ENCODE measurements at regions not wholly inside any gene's neighbourhood (a gene's known extent, or its start where the extent isn't known, plus 50 kb on each side); places are given as distances from the start of the nearest gene placed in this dataset.

GRCh38 chr4:176902710-176903323, 110.1 kb upstream of the VEGFC start:
- no peaks in the 10 kb centered on the region for H3K4me1 Mint-ChIP-seq
- H3K27me3 Mint-ChIP-seq (ENCODE audit: low read depth, poor library complexity), result no peaks in the 10 kb centered on the region
- no peak for TF ChIP-seq CTCF (IDR thresholded peaks at IDR 0.05)
- H3K36me3 Mint-ChIP-seq (ENCODE audit: low read depth), result no peaks in the 10 kb centered on the region
- no peak overlapping the region for H3K27ac Mint-ChIP-seq
- H3K4me3 Mint-ChIP-seq, result no peak overlapping the region
- H3K9me3 Mint-ChIP-seq, result no peaks in the 10 kb centered on the region
- DNase-seq, result no peak

GRCh38 chr4:176906709-176907108, 114.0 kb upstream of the VEGFC start:
- Mint-ChIP-seq H3K4me3 (no peak overlapping the region), H3K27ac (no peak overlapping the region), H3K9me3 (no peaks in the 10 kb centered on the region), H3K4me1 (no peaks in the 10 kb centered on the region), H3K36me3 (ENCODE audit: low read depth) (no peaks in the 10 kb centered on the region), H3K27me3 (ENCODE audit: low read depth, poor library complexity) (no peaks in the 10 kb centered on the region)
- TF ChIP-seq CTCF (IDR thresholded peaks at IDR 0.05), result no peak
- DNase-seq, result no peak

GRCh38 chr4:176910646-176911045, 117.9 kb upstream of the VEGFC start:
- TF ChIP-seq CTCF (IDR thresholded peaks at IDR 0.05), result no peak
- Mint-ChIP-seq H3K4me3 (no peak overlapping the region), H3K27me3 (ENCODE audit: low read depth, poor library complexity) (peaks cover 3% of the 10 kb centered on the region), H3K36me3 (ENCODE audit: low read depth) (no peaks in the 10 kb centered on the region), H3K9me3 (peaks cover 23% of the 10 kb centered on the region), H3K4me1 (no peaks in the 10 kb centered on the region), H3K27ac (no peak overlapping the region)
- no peak for DNase-seq

DNA sequence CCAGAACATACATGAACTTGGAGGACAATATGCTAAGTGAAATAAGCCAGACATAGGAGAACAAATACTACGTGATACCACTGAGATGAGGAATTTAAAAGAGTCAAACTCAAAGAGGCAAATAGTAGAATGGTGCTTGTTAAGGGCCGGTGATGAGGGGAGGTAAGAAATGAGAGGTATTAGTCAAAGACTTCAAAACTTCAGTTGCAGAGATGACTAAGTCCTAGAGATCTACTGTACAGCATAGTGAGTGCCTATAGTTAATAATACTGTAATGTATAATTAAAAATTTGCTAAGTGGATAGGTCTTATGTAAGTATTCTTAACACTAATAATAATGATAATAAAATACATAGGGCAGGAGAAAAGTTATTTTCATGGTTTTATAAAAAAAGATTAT, 126.9 kb upstream of the VEGFC start:
- H3K9me3 Mint-ChIP-seq, result peaks cover 17% of the 10 kb centered on the region
- H3K36me3 Mint-ChIP-seq (ENCODE audit: low read depth), result no peaks in the 10 kb centered on the region
- no peak overlapping the region for H3K4me3 Mint-ChIP-seq
- no peak for DNase-seq
- TF ChIP-seq CTCF (IDR thresholded peaks at IDR 0.05), result no peak
- H3K4me1 Mint-ChIP-seq, result no peaks in the 10 kb centered on the region
- no peaks in the 10 kb centered on the region for H3K27me3 Mint-ChIP-seq (ENCODE audit: low read depth, poor library complexity)
- H3K27ac Mint-ChIP-seq, result no peak overlapping the region

- peaks cover 7% of the 10 kb centered on the region for H3K9me3 Mint-ChIP-seq
- no peaks in the 10 kb centered on the region for H3K36me3 Mint-ChIP-seq (ENCODE audit: low read depth)
- no peak overlapping the region for H3K27ac Mint-ChIP-seq
- H3K4me1 Mint-ChIP-seq, result no peaks in the 10 kb centered on the region
- no peak for TF ChIP-seq CTCF (IDR thresholded peaks at IDR 0.05)
- no peak for DNase-seq
- no peaks in the 10 kb centered on the region for H3K27me3 Mint-ChIP-seq (ENCODE audit: low read depth, poor library complexity)
- H3K4me3 Mint-ChIP-seq, result no peak overlapping the region
Measured at GRCh38 chr4:176920694-176921093, 128.0 kb upstream of the VEGFC start.

DNA sequence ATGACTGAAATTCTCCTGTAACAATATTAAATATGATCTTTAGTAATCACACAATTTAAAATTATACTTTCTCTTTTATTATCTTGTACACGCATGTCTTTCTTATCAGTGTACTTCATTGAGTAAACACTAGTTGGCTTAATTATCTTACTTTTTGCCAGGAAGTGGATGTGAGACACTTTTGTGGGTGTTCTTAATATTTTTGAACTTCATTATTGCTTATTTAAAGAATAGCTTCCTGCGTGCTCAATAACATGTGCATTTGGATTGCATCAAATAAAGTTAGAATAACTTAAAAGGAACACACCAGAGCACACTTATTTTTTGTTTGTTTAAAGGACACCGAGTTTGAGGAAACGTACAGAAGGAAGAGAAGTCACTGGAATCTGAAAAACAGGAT, 128.5 kb upstream of the VEGFC start:
- Mint-ChIP-seq H3K27ac (no peak overlapping the region), H3K4me1 (no peaks in the 10 kb centered on the region), H3K4me3 (no peak overlapping the region), H3K36me3 (ENCODE audit: low read depth) (no peaks in the 10 kb centered on the region), H3K9me3 (peaks cover 3% of the 10 kb centered on the region), H3K27me3 (ENCODE audit: low read depth, poor library complexity) (no peaks in the 10 kb centered on the region)
- TF ChIP-seq CTCF (IDR thresholded peaks at IDR 0.05), result no peak
- no peak for DNase-seq

Data from nephron progenitor cell (in vitro differentiated cells).